ENCODE measurements at regions not wholly inside any gene's neighbourhood (a gene's known extent, or its start where the extent isn't known, plus 50 kb on each side); places are given as distances from the start of the nearest gene placed in this dataset.
"Not testable (repeated sequence)": the region's sequence is repeated elsewhere in the genome, so short reads cannot be mapped to it uniquely, and the experiment has no call there.

DNA sequence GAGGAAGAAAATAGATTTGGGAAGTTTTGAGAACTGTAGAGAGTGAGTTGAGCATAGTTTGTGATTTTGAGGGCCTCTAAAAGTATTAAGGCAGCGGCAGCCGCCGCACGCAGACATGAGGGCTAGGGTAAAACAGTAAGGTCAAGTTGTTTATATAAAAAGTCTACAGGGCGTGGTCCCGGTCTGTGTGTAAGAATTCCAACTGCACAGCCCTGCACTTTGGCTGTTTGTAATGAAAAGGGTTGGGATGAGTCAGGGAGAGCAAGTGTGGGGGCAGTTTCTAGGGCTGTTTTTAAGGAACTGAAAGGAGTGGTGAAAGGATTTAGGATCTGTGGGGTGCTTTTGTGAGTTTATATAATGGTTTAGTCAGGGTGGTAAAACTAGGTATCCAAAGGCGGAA is 55.0 kb downstream of the BEX3 start:
- no peak overlapping the region for H3K4me3 Mint-ChIP-seq
- TF ChIP-seq, protein P1, sequence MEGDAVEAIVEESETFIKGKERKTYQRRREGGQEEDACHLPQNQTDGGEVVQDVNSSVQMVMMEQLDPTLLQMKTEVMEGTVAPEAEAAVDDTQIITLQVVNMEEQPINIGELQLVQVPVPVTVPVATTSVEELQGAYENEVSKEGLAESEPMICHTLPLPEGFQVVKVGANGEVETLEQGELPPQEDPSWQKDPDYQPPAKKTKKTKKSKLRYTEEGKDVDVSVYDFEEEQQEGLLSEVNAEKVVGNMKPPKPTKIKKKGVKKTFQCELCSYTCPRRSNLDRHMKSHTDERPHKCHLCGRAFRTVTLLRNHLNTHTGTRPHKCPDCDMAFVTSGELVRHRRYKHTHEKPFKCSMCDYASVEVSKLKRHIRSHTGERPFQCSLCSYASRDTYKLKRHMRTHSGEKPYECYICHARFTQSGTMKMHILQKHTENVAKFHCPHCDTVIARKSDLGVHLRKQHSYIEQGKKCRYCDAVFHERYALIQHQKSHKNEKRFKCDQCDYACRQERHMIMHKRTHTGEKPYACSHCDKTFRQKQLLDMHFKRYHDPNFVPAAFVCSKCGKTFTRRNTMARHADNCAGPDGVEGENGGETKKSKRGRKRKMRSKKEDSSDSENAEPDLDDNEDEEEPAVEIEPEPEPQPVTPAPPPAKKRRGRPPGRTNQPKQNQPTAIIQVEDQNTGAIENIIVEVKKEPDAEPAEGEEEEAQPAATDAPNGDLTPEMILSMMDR (conservative IDR thresholded peaks at IDR 0.05): no peak
- no peak overlapping the region for H3K56ac ChIP-seq (ENCODE audit: insufficient read length, low read depth, low read length)
- peaks cover 4 to 18% (median 14%) of the 10 kb centered on the region in 3 experiments; a peak in 6 of 7 replicates for H3K36me3 Mint-ChIP-seq (ENCODE audit: insufficient read depth in 1 of 3, low read depth in 3 of 3)
- no peak overlapping the region for H4K5ac ChIP-seq (ENCODE audit: insufficient read length, low read depth, low read length)
- H3K27me3 Mint-ChIP-seq (ENCODE audit: low read depth): peaks cover 1% of the 10 kb centered on the region; the same call in 1 of the 2 replicates
- no peak overlapping the region for H2AFZ ChIP-seq (ENCODE audit: low read length)
- no peaks in the 10 kb centered on the region for H3K27me3 ChIP-seq (ENCODE audit: insufficient read depth, low read length)
- no peak overlapping the region for H4K8ac ChIP-seq (replicated peaks; ENCODE audit: insufficient read length, low read depth, low read length)
- no peak overlapping the region for H2BK120ac ChIP-seq (ENCODE audit: low read depth, low read length, poor library complexity, severe bottlenecking)
- no peak for DNase-seq
- H3K79me2 ChIP-seq (ENCODE audit: insufficient read depth, low read length): no peaks in the 10 kb centered on the region
- H3K27ac Mint-ChIP-seq: no peak overlapping the region
- peaks cover 17 to 25% of the 10 kb centered on the region in 2 experiments for H3K9me3 Mint-ChIP-seq
- peaks cover 24 to 36% of the 10 kb centered on the region in 2 experiments for H3K4me1 Mint-ChIP-seq
- no peak overlapping the region for H2BK12ac ChIP-seq (ENCODE audit: insufficient read length, low read depth, low read length)
- no peak overlapping the region for H2BK15ac ChIP-seq (ENCODE audit: low read depth, low read length)
- H4K91ac ChIP-seq (ENCODE audit: insufficient read length, low read depth, low read length): no peak overlapping the region
- peaks cover 3% of the 10 kb centered on the region; the same call in 1 of the 2 replicates for H3K4me1 ChIP-seq (ENCODE audit: insufficient read depth, low read length)
- H3K79me1 ChIP-seq (ENCODE audit: insufficient read depth, low read depth, low read length, poor library complexity, severe bottlenecking): no peaks in the 10 kb centered on the region
- H3K23me2 ChIP-seq (ENCODE audit: insufficient read length, low read depth, low read length, poor library complexity, severe bottlenecking): no peaks in the 10 kb centered on the region
- no peak overlapping the region for H3K9ac ChIP-seq (ENCODE audit: extremely low read depth, insufficient read length, low read length)
- no peak overlapping the region for H2BK20ac ChIP-seq (ENCODE audit: low read depth, low read length, poor library complexity, severe bottlenecking)
- H3K9me3 ChIP-seq (ENCODE audit: control insufficient read depth, low read depth, low read length): no peaks in the 10 kb centered on the region
- no peak overlapping the region for H2AK5ac ChIP-seq (ENCODE audit: insufficient read length, low read length)
- H3K4me2 ChIP-seq (ENCODE audit: insufficient read depth, insufficient read length, low read length): no peak overlapping the region
- no peak overlapping the region for H3K27ac ChIP-seq (ENCODE audit: insufficient read length, low read depth, low read length)
- no peak overlapping the region for H3K18ac ChIP-seq (ENCODE audit: insufficient read length, low read depth, low read length)
- no CpG with 5 or more reads among the region's 7 CpGs for WGBS (ENCODE audit: extremely low coverage, insufficient read length, low lambda C conversion rate)
- no peak overlapping the region for H3K23ac ChIP-seq (ENCODE audit: insufficient read length, low read depth, low read length)
- H3K14ac ChIP-seq (ENCODE audit: insufficient read depth, low read length): no peak overlapping the region
- H4K20me1 ChIP-seq (ENCODE audit: control insufficient read depth, insufficient read depth, insufficient read length): no peaks in the 10 kb centered on the region
- H2BK5ac ChIP-seq (ENCODE audit: insufficient read length, low read length): no peak overlapping the region
- H3T11ph ChIP-seq (ENCODE audit: low read length): no peak overlapping the region
- no peak overlapping the region for H3K4ac ChIP-seq (ENCODE audit: low read depth, low read length)

DNA sequence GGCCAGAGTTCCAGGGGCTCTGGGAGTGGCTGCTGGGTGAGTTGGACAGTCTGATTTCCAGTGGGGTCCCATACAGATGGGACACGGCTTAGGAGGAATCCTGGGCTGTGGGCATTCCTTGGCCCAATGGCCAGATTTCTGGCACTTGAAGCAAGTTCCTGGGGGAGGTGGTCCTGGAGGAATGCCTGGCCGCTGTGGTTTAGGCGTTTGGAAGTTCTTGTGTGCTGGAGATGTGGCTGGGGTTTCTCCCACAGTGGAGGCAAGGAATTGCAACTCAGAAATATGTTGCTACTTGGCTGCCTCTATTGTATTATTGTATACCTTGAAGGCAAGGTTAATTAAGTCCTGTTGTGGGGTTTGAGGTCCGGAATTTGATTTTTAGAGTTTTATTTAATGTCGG is 56.5 kb downstream of the BEX3 start:
- H3K23ac ChIP-seq (ENCODE audit: insufficient read length, low read depth, low read length); H2BK15ac ChIP-seq (ENCODE audit: low read depth, low read length); H3K56ac ChIP-seq (ENCODE audit: insufficient read length, low read depth, low read length); H3T11ph ChIP-seq (ENCODE audit: low read length); H3K27me3 ChIP-seq (ENCODE audit: insufficient read depth, low read length); H4K5ac ChIP-seq (ENCODE audit: insufficient read length, low read depth, low read length); H3K79me2 ChIP-seq (ENCODE audit: insufficient read depth, low read length); H3K4me1 ChIP-seq (ENCODE audit: insufficient read depth, low read length); H2BK5ac ChIP-seq (ENCODE audit: insufficient read length, low read length); H3K27ac Mint-ChIP-seq; H3K4me2 ChIP-seq (ENCODE audit: insufficient read depth, insufficient read length, low read length); H2BK12ac ChIP-seq (ENCODE audit: insufficient read length, low read depth, low read length); H3K4ac ChIP-seq (ENCODE audit: low read depth, low read length); H3K14ac ChIP-seq (ENCODE audit: insufficient read depth, low read length); H3K79me1 ChIP-seq (ENCODE audit: insufficient read depth, low read depth, low read length, poor library complexity, severe bottlenecking); H3K27ac ChIP-seq (ENCODE audit: insufficient read length, low read depth, low read length); H3K9me3 ChIP-seq (ENCODE audit: control insufficient read depth, low read depth, low read length); H2BK120ac ChIP-seq (ENCODE audit: low read depth, low read length, poor library complexity, severe bottlenecking); H3K23me2 ChIP-seq (ENCODE audit: insufficient read length, low read depth, low read length, poor library complexity, severe bottlenecking); H3K27me3 Mint-ChIP-seq (ENCODE audit: low read depth); H3K4me3 Mint-ChIP-seq; H3K9ac ChIP-seq (ENCODE audit: extremely low read depth, insufficient read length, low read length); H2BK20ac ChIP-seq (ENCODE audit: low read depth, low read length, poor library complexity, severe bottlenecking); H2AFZ ChIP-seq (ENCODE audit: low read length); H2AK5ac ChIP-seq (ENCODE audit: insufficient read length, low read length); H4K91ac ChIP-seq (ENCODE audit: insufficient read length, low read depth, low read length); H4K20me1 ChIP-seq (ENCODE audit: control insufficient read depth, insufficient read depth, insufficient read length); DNase-seq; H4K8ac ChIP-seq (replicated peaks; ENCODE audit: insufficient read length, low read depth, low read length); H3K18ac ChIP-seq (ENCODE audit: insufficient read length, low read depth, low read length): not testable (repeated sequence)
- Mint-ChIP-seq H3K4me1 (peaks cover 28 to 42% of the 10 kb centered on the region in 2 experiments), H3K9me3 (peaks cover 17 to 25% of the 10 kb centered on the region in 2 experiments), H3K36me3 (ENCODE audit: insufficient read depth in 1 of 3, low read depth in 3 of 3) (peaks cover 4 to 20% (median 18%) of the 10 kb centered on the region in 3 experiments; a peak in 6 of 7 replicates)
- WGBS (ENCODE audit: extremely low coverage, insufficient read length, low lambda C conversion rate): no CpG with 5 or more reads among the region's 5 CpGs

Data from H9 (cell line).